HG03196 (cell line): ENCODE measurements at regions not wholly inside any gene's neighbourhood (a gene's known extent, or its start where the extent isn't known, plus 50 kb on each side); places are given as distances from the start of the nearest gene placed in this dataset.
"Not testable (repeated sequence)": the region's sequence is repeated elsewhere in the genome, so short reads cannot be mapped to it uniquely, and the experiment has no call there.

ENCODE experiments used
- ATAC-seq: cut with Tn5 transposase; IDR thresholded peaks from one replicate; pipeline ENCODE4 v1.9.1; 2021; ENCODE audit not compliant: unreplicated experiment

DNA sequence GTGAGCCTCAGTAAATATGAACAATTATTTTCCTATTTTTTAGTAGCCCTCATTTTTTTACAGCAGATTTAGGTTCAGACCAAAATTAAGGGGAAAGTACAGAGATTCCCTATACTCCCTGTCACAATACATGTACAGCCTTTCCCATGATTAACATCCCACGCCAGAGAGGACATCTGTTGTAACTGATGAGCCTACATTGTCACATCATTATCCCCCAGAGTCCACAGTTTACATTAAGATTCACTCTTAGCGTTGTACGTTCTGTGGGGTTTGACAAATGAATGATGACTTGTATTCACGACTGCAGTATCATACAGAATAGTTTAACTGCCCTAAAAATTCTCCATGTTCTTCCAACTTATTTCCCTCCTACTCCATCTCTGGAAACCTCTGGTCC is 262.3 kb upstream of the MSX2 start:
- no peak for ATAC-seq

DNA sequence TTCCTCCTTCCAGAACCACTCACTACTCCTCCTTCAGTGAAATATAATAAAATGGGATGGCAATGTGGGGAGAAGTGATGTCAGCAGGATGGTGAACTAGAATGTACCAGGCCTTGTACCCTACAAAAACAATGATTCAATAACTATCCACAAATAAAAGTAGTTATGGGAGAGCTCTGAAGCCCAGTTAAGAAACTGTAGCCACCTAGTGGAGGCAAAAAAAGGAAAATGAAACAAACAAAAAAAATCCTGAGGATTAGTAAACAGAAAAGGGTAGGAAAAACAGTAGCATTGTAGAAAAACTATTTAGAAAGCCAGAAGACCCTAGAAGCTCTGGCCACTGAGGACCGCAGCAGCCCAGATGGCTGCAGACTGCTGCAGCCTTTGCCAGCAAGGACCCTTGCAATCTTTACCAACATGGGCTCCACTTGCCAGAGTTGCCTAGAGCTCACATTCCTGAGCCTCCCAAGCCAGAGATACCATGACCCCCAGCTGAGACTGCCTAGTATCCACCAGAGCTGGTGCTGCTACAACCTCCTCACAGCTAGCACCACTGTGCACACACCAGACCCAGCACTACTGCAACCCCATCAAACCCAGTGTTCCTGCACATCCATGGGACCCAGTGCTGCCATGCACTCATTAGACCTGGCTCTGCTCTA is 259.7 kb upstream of the MSX2 start:
- no peak for ATAC-seq

DNA sequence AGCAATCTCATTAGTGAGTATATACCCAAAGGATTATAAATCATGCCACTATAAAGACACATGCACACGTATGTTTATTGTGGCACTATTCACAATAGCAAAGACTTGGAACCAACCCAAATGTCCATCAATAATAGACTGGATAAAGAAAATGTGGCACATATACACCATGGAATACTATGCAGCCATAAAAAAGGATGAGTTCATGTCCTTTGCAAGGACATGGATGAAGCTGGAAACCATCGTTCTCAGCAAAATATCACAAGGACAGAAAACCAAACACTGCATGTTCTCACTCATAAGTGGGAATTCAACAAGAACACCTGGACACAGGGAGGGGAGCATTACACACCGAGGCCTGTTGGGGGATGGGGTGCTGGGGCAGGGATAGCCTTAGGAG is 252.9 kb upstream of the MSX2 start:
- not testable (repeated sequence) for ATAC-seq

DNA sequence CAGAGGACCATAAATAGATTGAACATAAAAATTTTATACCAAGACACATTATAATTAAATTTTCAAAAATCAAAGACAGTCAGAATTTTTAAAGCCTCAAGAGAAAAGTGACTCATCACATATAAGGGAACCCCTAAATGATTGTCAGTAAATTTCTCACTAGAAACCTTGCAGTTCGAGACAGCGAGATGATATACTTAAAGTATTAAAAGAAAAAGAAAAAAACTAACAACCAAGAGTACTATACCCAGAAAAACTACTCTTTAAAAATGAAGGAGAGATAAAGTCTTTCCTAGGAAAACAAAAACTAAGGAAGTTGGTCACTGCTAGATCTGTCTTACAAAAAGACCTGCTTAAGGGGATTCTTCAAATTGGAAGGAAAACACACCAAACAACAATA is 251.4 kb upstream of the MSX2 start:
- ATAC-seq: no peak

DNA sequence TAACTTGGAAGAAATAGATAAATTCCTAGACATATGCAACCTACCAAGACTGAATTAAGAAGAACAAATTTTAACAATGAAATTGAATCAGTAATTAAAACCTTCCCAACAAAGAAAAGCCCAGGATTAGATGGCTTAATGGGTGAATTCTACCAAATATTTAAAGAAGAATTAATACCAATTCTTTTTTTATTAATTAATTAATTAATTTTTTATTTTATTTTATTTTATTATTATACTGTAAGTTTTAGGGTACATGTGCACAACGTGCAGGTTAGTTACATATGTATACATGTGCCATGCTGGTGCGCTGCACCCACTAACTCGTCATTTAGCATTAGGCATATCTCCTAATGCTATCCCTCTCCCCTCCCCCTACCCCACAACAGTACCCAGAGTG is 248.4 kb upstream of the MSX2 start:
- ATAC-seq: not testable (repeated sequence)

DNA sequence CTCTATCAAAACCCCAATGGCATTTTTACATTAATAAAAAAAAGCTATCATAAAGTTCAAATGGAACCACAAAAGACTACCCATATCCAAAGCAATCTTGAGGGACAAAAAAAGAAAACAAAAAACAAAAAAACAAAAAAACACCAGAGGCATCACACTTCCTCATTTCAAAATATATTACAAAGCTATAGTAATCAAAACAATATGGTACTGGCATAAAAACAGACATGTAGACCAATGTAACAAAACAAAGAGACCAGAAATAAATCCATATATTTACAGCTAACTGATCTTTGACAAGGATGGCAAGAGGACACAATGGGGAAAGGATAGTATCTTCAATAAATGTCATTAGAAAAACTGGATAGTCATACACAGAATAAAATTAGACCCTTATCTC is 245.1 kb upstream of the MSX2 start:
- no peak for ATAC-seq

DNA sequence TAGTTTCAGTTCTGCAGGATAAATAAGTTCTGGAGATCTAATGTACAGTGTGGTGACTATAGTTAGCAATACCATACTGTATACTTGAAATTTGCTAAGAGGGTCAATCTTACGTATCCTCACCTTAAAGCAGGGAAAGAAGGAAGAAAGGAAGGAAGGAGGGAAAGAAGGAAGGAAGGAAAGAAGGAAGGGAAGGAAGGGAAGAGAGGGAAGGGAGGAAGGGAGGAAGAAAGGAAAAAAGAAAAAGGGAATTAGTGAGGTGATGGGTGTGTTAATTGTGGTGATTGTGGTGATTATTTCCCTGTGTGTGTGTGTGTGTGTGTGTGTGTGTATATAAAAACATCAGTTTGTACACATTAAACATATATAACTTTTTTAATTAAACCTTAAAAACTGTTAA is 242.6 kb upstream of the MSX2 start:
- ATAC-seq: no peak

DNA sequence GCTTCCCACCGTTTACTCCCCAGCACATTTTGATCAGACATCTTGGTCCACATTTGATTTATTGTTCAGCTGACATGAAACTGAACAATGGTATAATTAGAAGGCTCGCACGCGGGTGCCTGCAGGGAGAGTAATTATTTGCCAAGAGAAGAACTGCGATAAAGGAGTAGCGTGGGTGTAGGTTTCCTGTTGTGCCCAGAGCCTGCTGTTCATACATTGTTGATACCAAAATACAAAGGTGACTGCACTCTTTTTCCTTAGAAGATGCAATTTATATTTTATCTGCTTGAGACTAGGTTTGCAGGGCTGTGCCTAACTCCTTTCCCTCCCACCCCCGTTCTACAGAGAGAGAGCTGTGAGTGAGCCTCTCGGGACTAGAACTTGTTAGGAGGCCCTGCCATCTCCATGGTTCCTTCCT is 241.8 kb upstream of the MSX2 start:
- ATAC-seq: no peak

DNA sequence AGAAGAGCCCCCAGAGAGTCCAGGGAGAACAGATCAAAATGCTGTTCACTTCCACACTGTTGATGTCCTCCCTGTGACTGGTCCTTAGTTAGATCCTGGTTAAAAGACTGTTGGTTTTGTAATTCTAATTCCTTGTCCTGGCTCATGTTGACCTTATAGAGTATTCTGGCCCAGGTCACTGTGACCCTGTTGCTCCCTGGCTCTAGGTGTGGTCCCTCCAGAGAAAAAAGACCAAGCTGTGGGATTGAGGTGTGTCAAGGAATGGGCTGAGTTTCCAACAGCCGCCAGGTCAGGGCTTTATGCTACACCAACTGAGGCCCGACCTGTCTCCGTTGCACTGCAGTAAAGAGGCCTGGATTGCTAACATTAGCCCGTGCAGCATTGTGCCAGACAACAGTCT is 241.0 kb upstream of the MSX2 start:
- ATAC-seq: no peak

DNA sequence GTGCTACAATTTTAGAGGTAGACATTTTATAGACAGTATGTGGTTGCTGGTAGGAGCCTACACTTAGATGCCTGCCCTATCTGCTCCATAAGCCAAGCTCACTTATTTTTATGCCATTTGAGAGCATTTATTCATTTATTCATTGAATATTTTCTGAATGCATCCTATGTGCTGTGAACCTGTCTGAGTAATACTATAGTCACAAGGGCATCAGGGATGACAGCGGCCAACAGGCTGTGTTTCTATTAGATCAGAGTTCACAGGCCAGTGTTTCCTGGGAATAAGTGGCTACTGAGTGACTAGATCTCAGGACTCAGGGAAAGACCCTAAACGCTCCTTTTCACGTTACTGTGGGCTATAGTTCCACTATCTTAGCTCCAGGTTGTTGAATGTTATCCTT is 235.2 kb upstream of the MSX2 start:
- no peak for ATAC-seq

DNA sequence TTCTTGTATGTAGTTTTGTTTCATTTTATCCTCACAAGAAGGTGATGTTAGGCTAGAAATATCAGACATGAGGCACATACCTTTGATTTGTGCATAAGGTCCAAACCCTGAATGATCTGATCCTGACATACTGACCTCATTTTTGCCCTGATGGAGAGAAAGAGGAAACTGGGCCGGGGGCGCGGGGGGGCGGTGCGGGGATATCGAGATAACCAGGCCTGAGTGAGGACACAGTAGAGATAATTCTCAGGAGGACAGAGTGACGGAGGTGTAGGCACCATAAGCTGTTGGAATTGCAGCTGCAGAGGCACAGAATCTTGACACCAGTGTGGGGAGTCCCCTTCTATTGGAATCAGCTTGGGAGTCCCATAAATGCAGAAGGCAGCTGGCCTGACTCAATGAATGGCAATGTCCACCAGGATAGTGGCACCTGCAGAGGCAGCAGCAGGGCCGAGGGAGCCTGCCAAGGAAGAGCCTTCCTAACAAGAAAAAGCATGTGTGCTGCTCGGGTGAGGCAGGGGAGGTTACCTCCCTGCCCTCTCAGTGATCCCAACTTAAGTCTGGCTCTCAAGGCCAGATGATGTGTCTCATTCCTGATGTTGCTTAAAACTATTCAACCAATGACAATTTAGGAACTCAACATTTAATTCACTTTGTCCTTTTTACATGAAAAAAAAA is 234.3 kb upstream of the MSX2 start:
- ATAC-seq: no peak

DNA sequence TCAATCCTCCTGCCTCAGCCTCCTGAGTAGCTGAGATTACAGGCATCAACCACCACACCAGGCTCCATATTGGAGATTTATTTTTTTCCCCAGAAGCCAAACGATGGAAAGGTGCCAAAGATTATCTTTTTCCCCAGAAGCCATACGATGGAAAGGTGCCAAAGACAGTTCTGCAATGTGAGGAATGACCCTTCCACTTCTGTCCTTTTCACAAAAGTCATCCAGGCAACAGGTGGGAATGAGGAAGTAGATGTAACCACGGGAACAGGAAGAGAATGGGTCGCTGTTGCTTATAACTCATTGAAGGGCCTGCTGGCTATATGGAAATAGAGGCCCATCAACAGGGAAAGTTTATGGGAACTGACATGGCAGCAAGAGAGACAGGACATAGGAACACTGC is 233.7 kb upstream of the MSX2 start:
- no peak for ATAC-seq

DNA sequence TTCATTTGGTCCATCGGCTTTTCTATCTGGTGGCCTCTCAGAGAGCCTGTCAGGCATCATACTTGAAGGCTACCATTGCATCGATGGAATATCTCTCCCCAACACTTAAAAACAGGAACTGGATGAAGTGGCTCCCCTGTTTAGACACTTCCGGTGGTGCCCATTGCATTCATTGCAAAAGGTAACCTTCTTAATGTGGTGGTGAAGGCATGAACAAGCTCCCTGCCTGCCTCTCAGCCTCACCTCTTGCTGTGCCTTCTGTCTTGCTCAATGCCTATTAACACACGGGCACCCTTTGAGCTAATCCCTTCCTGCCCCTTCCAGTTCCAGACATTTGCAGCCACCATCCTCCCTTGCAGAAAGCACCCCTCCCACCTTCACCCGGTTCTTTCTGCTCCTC is 233.1 kb upstream of the MSX2 start:
- no peak for ATAC-seq

DNA sequence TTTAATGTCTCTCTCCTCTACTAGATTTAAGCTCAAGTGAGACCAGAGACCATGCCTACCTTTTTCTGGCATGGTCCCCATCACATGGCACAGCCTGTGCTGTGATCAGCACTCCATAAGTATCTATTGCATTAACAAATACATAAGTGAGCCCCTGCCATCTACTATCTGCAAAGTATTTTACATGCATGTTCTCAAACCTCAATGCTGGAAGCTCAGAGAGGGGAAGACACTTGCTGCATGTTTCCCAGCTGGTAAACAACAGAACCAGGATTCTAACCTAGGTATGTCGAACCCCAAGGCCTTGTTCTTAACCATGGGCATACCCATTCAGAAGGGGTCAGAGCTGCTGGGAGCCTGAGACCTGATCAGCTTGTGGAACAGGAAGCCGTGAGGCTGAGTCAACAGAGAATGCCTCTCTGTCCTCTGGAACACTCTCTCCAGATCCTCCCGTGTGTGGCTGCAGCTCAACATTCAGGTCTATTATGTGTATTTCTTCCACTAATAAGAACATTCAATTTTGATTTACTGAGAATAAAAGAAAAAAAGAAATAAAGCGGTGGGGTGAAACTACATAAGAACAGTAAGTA is 232.5 kb upstream of the MSX2 start:
- no peak for ATAC-seq

DNA sequence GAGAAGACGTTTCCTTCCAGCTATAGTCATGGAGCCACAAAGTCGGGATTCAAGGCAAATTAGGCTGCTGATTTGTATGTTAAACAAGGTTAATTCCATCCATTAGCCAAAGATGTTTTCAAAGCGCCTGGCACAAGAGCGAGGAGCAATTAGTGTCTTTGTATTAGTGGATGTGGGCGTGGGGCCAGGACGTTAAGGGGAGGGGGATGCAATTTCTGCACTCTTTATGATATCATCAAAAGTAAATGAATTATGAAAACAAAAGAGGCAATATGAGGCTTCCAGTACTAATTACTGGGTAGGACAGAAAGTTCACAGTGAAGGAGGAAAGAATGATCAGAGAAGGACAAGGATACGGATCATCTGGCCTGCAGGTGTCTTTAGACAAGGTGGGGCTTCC is 230.9 kb upstream of the MSX2 start:
- ATAC-seq: no peak

DNA sequence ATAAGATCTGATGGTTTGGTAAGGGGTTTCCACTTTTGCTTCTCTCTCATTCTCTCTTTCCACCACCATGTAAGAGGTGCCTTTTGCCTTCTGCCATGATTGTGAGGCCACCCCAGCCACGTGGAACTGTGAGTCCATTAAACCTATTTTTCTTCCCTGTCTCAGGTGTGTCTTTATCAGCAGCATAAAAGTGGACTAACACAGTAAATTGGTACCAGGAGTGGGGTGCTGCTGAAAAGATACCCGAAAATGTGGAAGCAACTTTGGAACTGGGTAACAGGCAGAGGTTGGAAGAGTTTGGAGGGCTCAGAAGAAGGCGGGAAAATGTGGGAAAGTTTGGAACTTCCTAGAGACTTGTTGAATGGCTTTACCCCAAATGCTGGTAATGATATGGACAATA is 226.4 kb upstream of the MSX2 start:
- not testable (repeated sequence) for ATAC-seq

DNA sequence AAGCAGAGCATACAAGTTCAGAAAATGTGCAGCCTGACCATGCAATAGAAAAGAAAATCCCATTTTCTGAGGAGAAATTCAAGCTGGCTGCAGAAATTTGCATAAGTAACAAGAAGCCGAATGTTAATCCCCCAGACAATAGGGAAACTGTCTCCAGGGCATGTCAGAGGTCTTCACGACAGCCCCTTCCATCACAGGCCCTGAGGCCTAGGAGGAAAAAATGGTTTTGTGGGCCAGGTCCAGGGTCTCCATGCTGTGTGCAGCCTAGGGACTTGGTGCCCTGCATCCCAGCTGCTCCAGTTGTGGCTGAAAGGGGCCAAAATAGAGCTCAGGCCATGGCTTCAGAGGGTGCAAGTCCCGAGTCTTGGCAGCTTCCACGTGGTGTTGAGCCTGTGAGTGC is 225.8 kb upstream of the MSX2 start:
- ATAC-seq: not testable (repeated sequence)

DNA sequence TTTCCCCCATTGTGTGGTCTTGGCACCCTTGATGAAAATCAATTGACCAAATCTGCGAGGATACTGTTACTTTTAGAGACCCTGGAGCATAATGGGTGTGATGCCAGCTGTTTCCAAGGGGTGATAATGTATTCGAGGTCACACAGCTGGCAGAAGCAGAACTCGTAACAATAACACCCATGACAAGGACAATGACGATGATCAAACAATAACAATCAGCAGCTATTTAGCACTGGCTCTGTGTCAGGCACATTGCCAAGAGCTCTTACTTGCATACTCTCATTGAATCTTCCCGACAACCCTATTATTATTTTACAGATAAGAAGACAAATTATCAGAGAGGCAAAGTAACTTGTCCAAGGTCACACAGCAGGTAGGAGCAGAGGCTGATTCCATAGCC is 223.7 kb upstream of the MSX2 start:
- no peak for ATAC-seq

DNA sequence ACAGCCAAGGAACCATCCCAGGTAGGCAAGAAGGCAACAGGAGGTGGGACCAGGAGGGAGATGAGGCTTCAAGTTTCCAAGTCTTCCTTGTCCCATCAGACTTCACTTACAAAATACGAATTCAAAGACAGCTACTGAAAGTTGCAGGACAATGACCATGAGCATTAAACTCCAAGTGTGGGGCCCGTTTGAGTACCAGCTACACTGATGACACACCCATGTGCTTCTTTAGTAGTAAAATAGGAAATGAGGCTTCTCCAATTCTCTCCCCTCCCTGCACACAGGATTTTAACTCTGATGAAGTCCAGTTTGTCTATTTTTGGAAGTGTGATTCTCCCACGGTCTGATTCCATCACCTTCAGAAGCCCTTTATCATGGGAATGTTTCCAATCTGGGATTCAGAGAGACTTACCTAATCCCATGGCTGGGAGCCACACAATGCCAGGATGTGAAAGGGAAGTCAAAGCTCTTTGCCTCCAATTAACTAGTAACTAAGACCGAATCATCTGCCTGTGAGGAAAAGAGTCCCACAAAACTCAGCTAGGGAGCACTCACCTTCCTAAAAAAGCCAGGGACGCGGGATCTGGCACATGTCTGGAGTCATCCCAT is 222.8 kb upstream of the MSX2 start:
- ATAC-seq: no peak

DNA sequence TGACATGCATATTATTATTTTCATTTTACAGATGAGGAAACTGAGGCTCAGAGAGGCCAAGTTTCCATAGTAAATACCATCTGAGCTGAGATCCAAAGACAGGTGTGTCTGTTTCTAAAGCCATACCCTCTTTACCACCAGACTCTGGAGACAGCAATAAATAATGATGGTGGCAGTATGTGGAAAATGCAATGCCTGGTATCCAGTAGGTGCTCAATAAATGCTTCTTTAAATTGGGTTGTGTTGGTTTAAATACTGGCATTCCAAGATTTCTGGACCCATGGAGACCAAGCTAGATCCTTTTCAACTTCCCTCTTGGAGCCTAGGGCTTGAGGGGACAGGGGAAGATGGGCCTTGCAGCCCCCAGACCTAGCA is 221.3 kb upstream of the MSX2 start:
- ATAC-seq: no peak

DNA sequence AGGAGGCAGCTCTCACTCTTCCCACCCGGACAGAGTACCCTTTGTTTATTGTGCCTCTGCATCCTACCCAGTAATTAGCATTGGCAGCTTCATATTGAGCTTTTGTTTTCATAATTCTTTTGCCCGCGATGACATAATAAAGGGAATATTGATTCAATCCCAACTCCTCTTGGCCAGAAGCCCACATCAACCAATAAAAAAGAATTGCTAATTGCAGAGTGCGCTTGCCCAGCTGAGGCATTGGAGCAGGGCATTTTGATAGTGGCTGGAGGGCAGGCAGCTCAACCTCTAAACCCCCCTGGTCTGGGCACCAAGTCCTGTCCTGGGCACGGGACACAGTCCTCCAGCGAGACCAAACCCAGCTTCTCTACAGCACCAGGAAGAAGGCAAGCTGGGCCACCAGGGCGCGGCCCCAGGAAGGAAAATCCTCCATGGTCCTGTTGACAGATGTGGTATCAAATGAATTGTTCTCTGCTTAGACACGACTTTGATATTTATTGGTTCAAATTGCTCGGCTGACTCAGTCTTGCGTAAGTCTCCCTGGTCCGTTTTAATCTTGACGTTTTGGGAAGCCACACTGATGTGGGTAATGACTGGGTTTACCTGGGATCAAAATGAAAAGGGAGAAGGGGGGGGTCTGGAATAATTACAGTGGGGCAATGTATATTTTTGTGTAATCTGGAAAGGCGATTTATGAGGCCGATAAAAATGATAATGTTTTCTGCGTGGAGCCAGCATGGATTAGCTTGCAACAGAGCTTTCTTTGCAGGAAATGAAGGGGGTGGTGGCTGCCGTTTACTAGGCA is 220.7 kb upstream of the MSX2 start:
- ATAC-seq: no peak
